ENCODE measurements at regions not wholly inside any gene's neighbourhood (a gene's known extent, or its start where the extent isn't known, plus 50 kb on each side); places are given as distances from the start of the nearest gene placed in this dataset.

GRCh38 chr2:49798570-49798969 is 644.3 kb upstream of the FSHR start:
- H3K9me3 Mint-ChIP-seq = peaks cover 28% of the 10 kb centered on the region
- Histone ChIP-seq H2AFZ (no peak overlapping the region), H3K36me3 (ENCODE audit: insufficient read depth) (peaks cover 8% of the 10 kb centered on the region; the same call in 1 of the 2 replicates), H3K27me3 (ENCODE audit: insufficient read depth) (no peaks in the 10 kb centered on the region), H3K27ac (ENCODE audit: low read depth) (no peak overlapping the region), H4K20me1 (replicated peaks; ENCODE audit: insufficient read depth) (no peaks in the 10 kb centered on the region), H3K9me2 (ENCODE audit: insufficient read depth) (peaks cover 3% of the 10 kb centered on the region; the same call in 1 of the 2 replicates), H3K4me1 (ENCODE audit: insufficient read depth) (no peaks in the 10 kb centered on the region), H3F3A (replicated peaks; ENCODE audit: low read depth) (no peaks in the 10 kb centered on the region), H3K4me3 (no peak overlapping the region), H3K79me2 (replicated peaks; ENCODE audit: insufficient read depth) (no peaks in the 10 kb centered on the region), H3K4me2 (no peak overlapping the region)
- H3K4me3 Mint-ChIP-seq = no peak overlapping the region
- H3K27me3 Mint-ChIP-seq (ENCODE audit: insufficient read depth, low read depth, poor library complexity) = peaks cover 9% of the 10 kb centered on the region
- no peak for TF ChIP-seq ETS1 (IDR thresholded peaks at IDR 0.05)
- TF ChIP-seq STAT1 (IDR thresholded peaks at IDR 0.05; ENCODE audit: unreplicated experiment) = no peak
- no peak for TF ChIP-seq EZH2 (IDR thresholded peaks at IDR 0.05; ENCODE audit: low read depth, unreplicated experiment)
- no peak for TF ChIP-seq ZNF462 (CRISPR knock-in tag; IDR thresholded peaks at IDR 0.05)
- TF ChIP-seq REST (IDR thresholded peaks at IDR 0.05; ENCODE audit: unreplicated experiment) = no peak
- TF ChIP-seq ZNF114 (CRISPR knock-in tag; IDR thresholded peaks at IDR 0.05) = no peak
- ATAC-seq (no peak), DNase-seq (ENCODE audit: low spot score) (no peak)
- peaks cover 23% of the 10 kb centered on the region; the same call in 2 of the 3 replicates for H3K36me3 Mint-ChIP-seq (ENCODE audit: low read depth)
- no peak overlapping the region for H3K27ac Mint-ChIP-seq
- no peaks in the 10 kb centered on the region for H3K4me1 Mint-ChIP-seq

Measured in GM23338 (cell line).